Spleen (tissue), 11 donors: ENCODE measurements at regions not wholly inside any gene's neighbourhood (a gene's known extent, or its start where the extent isn't known, plus 50 kb on each side); places are given as distances from the start of the nearest gene placed in this dataset.

ENCODE experiments used
- DNase-seq: peaks from one replicate; pipeline ENCODE4 v3.0.0-alpha.2; 2020
- H3K27ac ChIP-seq, 8 donors: fragments of 200-600 bp; sonication (generic) in 7 of 8; 1 replicate in 4 of 8; 2 replicates in 4 of 8; pipeline versions ENCODE4 v1.5.0 to v1.8.0; 2016 to 2021; ENCODE audit warnings: inconsistent platforms in 4 of 8, mild to moderate bottlenecking in 4 of 8, moderate library complexity in 1 of 8
- H3K27me3 ChIP-seq, 7 donors: fragments of 200-600 bp; sonication (generic) in 6 of 7; replicated peaks in 1 of 7; 1 replicate in 4 of 7; 2 replicates in 3 of 7; pipeline versions ENCODE4 v1.5.0 to v1.8.0; 2016 to 2021; ENCODE audit warnings: inconsistent platforms in 3 of 7, mild to moderate bottlenecking in 1 of 7
- H3K36me3 ChIP-seq, 6 donors: fragments of 200-600 bp; sonication (generic) in 5 of 6; 1 replicate in 4 of 6; 2 replicates in 2 of 6; pipeline versions ENCODE4 v1.5.0 to v1.8.0; 2016 to 2021; ENCODE audit warnings: inconsistent platforms in 2 of 6
- H3K4me1 ChIP-seq, 6 donors: fragments of 200-600 bp; sonication (generic) in 5 of 6; 1 replicate in 3 of 6; 2 replicates in 3 of 6; pipeline versions ENCODE4 v1.5.0 to v1.8.0; 2016 to 2021; ENCODE audit warnings: inconsistent platforms in 3 of 6
- H3K4me3 ChIP-seq, 8 donors: fragments of 200-600 bp; sonication (generic) in 7 of 8; 1 replicate in 4 of 8; 2 replicates in 4 of 8; pipeline versions ENCODE4 v1.5.0 to v1.8.0; 2016 to 2021; ENCODE audit warnings: inconsistent platforms in 4 of 8, mild to moderate bottlenecking in 4 of 8, moderate library complexity in 2 of 8
- H3K9me3 ChIP-seq, 8 donors: fragments of 200-600 bp; sonication (generic) in 7 of 8; 1 replicate in 4 of 8; 2 replicates in 4 of 8; pipeline versions ENCODE4 v1.5.0 to v1.8.0; 2016 to 2021; ENCODE audit warnings: inconsistent platforms in 4 of 8
- POLR2A ChIP-seq, 3 donors: fragments of 450-650 bp; IDR thresholded peaks; one replicate each; pipeline ENCODE4 v1.5.1; 2017; ENCODE audit warnings: antibody characterized with exemption in 3 of 3, mild to moderate bottlenecking in 1 of 3
- POLR2AphosphoS5 ChIP-seq, 3 donors: sonication (generic); formaldehyde crosslinking; IDR thresholded peaks; one replicate each; pipeline ENCODE4 v1.5.1; 2017; ENCODE audit warnings: antibody characterized with exemption in 3 of 3
- WGBS, 5 donors: extraction: QIAGEN DNeasy Blood & Tissue Kit in 3 of 5; methylation state at CpG; one replicate each; pipeline versions ENCODE4 v1.1.5 to v1.1.7; 2013 to 2018; 5-methylcytosine and 5-hydroxymethylcytosine counted together
- intact Hi-C: fragments of 100-400 bp; cut with DNase I; formaldehyde crosslinking; loops from one replicate; pipeline ENCODE4 v1.15.0; 2023; ENCODE audit warnings: low total_unique reads
- TF ChIP-seq, protein P1 (sequence below), 11 experiments: fragments of 200-600 bp in 7 of 11; fragments of 450-650 bp in 4 of 11; sonication (generic) in 4 of 11; IDR thresholded peaks in 8 of 11; conservative IDR thresholded peaks in 3 of 11; 1 replicate in 7 of 11; 2 replicates in 4 of 11; pipeline versions ENCODE4 v1.4.0 to v1.8.0; 2016 to 2021; ENCODE audit warnings: antibody characterized with exemption in 11 of 11, inconsistent platforms in 4 of 11, mild to moderate bottlenecking in 1 of 11
- donor health status: healthy with polysubstance abuse.
- donor health status: DM: no; HTN: no; CAD: no; lungs with moderate emphysema.
- donor health status: DM: no; HTN: no; CAD: no.
- donor health status: Bipolar disorder and iron deficiency.
- donor health status: healthy.
- donor health status: DM: no; HTN: no; CAD: no.
- donor health status: DM: yes; HTN: yes; CAD: no.

DNA sequence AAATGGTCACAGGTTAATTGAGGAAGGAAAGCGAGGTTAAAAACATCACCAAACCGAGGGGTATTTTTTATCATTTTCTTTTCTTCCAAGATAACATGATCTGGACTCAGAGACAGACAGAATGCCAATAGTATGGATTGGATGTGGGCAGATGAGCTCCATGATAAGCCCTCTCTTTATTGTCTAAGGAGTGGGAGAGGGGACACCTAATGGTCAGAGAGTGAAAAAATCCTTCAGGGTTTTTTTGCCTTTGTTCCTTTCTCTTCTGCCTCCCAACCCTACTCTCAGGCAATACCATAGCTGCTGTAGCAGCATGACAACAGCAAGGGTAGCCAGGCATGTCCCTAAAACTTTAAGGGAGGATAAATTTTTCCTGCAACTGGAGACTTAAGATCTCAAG, 94.7 kb downstream of the DIRAS2 start:
- H3K36me3 ChIP-seq: no peaks in the 10 kb centered on the region
- H3K4me1 ChIP-seq: no peaks in the 10 kb centered on the region
- H3K27me3 ChIP-seq: no peaks in the 10 kb centered on the region
- no peak for DNase-seq
- TF ChIP-seq POLR2AphosphoS5 (IDR thresholded peaks at IDR 0.05) (no peak), POLR2A (IDR thresholded peaks at IDR 0.05) (no peak)
- TF ChIP-seq, protein P1, sequence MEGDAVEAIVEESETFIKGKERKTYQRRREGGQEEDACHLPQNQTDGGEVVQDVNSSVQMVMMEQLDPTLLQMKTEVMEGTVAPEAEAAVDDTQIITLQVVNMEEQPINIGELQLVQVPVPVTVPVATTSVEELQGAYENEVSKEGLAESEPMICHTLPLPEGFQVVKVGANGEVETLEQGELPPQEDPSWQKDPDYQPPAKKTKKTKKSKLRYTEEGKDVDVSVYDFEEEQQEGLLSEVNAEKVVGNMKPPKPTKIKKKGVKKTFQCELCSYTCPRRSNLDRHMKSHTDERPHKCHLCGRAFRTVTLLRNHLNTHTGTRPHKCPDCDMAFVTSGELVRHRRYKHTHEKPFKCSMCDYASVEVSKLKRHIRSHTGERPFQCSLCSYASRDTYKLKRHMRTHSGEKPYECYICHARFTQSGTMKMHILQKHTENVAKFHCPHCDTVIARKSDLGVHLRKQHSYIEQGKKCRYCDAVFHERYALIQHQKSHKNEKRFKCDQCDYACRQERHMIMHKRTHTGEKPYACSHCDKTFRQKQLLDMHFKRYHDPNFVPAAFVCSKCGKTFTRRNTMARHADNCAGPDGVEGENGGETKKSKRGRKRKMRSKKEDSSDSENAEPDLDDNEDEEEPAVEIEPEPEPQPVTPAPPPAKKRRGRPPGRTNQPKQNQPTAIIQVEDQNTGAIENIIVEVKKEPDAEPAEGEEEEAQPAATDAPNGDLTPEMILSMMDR (IDR thresholded peaks at IDR 0.05 in 8 of 11, conservative IDR thresholded peaks at IDR 0.05 in 3 of 11): no peak
- 90 to 97% (median 94%) methylated on average over 2 of the region's 2 CpGs for WGBS, 5 donors
- intact Hi-C loops: no loop called here
- no peak overlapping the region for H3K4me3 ChIP-seq
- H3K27ac ChIP-seq: no peak overlapping the region
- peaks cover 0 to 24% (median 20%) of the 10 kb centered on the region in 8 donors for H3K9me3 ChIP-seq

DNA sequence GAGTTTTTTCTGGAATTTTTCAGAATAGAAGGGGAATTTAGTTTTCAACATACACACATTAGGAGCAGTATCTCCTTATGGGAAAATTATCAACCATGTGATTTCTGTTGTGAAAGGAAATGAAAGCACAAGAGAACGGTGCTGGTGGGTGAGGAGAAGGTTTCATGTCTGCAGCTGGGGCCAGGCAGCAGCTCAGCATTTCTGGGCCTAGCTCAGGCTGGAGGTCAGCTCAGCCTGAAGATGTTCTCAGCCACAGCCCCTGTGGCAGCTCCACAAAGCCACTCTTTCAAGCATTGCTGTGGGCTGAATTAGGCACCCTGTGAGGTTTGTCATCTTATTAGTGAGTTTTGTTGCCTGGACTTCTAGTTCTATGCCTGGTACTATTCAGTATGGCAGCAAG, 90.3 kb downstream of the DIRAS2 start:
- no peaks in the 10 kb centered on the region for H3K36me3 ChIP-seq
- H3K4me1 ChIP-seq: no peaks in the 10 kb centered on the region
- H3K27me3 ChIP-seq: no peaks in the 10 kb centered on the region
- no peak overlapping the region for H3K4me3 ChIP-seq
- no peak for DNase-seq
- H3K9me3 ChIP-seq: peaks cover 0 to 24% (median 20%) of the 10 kb centered on the region in 8 donors
- no peak overlapping the region for H3K27ac ChIP-seq
- TF ChIP-seq, protein P1 (IDR thresholded peaks at IDR 0.05 in 8 of 11, conservative IDR thresholded peaks at IDR 0.05 in 3 of 11): no peak
- TF ChIP-seq POLR2AphosphoS5 (IDR thresholded peaks at IDR 0.05): no peak
- TF ChIP-seq POLR2A (IDR thresholded peaks at IDR 0.05): no peak
- intact Hi-C loops: no loop called here
- 42 to 49% (median 43%) methylated on average over 1 of the region's 1 CpG for WGBS, 5 donors

DNA sequence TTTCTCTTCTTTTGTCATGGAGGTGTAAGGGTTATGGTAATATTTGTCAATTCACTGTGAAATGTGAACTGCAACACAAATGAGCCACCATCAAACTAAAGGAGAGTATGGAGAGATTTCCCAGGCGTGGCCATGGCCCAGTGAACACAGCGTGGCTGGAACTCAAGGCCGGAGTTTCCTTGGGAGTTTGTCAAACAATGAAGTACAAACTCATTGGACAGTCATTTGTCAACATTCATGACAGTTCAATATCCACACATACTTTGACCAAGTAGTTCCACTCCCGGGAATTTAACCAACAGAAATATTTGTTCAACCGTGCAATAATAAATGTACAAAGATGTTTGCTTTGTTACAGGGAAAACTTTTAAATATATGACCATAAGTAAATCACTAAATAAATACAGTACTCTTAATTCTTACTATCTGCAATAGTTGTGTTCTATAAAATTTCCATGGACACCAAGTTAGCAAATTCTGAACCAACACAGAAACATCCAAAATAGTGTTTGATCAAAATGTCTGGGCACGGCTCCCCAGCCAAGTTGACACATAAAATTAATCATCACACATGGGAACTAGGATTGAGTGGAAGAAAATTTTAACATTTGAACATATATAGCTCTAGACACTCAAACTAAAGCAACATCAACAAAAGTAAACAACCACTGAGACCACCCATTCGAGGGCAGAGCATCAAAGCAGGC, 87.1 kb downstream of the DIRAS2 start:
- Histone ChIP-seq H3K4me1 (no peaks in the 10 kb centered on the region), H3K27me3 (no peaks in the 10 kb centered on the region), H3K27ac (no peak overlapping the region), H3K9me3 (no peaks in the 10 kb centered on the region), H3K4me3 (no peak overlapping the region), H3K36me3 (no peaks in the 10 kb centered on the region)
- intact Hi-C loops: no loop called here
- 69 to 85% (median 80%) methylated on average over 7 of the region's 7 CpGs for WGBS, 5 donors
- no peak for DNase-seq
- no peak for TF ChIP-seq POLR2AphosphoS5 (IDR thresholded peaks at IDR 0.05)

DNA sequence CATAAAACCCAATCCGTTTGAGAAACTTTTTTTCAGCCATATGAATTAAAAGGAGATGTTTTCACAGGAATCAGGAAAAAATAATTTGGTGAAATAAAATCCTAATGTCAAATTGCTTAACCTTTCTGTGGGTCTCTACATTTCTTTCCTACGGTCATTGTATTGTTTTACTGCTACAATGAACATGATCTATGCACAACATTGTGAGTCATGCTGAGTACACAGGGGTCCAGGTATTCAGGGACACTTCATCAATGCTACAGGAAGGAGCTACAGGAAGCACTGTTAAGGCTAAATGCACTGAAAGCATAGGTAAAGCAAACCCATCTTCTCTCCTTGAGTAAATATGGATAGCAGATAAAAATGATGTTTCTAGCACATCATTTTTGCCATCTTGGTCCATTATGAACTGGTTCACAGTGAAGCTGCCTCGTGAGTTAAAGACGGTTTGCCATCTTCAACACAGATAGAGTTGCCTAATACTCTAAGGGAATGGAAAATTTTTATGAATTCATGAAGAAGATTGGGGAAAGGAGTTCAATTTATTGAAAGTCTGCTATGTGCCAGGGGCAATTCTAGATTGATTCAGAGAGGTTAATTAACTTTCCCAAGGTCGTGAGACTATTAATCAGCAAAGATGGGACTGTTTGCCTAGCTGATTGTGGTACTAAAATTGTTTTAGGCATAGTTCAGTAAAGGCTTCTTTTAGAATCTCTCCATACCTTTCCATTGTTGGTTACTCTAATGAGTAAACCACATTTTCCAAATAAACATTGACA, 85.5 kb downstream of the DIRAS2 start:
- DNase-seq: no peak
- H3K9me3 ChIP-seq: no peaks in the 10 kb centered on the region
- no peak for TF ChIP-seq POLR2AphosphoS5 (IDR thresholded peaks at IDR 0.05)
- no peak for TF ChIP-seq POLR2A (IDR thresholded peaks at IDR 0.05)
- TF ChIP-seq, protein P1 (IDR thresholded peaks at IDR 0.05 in 8 of 11, conservative IDR thresholded peaks at IDR 0.05 in 3 of 11): no peak
- no peaks in the 10 kb centered on the region for H3K36me3 ChIP-seq
- no peaks in the 10 kb centered on the region for H3K4me1 ChIP-seq
- WGBS, 5 donors: 83 to 89% (median 87%) methylated on average over 5 of the region's 5 CpGs
- H3K27ac ChIP-seq: no peak overlapping the region
- H3K4me3 ChIP-seq: no peak overlapping the region
- no peaks in the 10 kb centered on the region for H3K27me3 ChIP-seq
- intact Hi-C loops: no loop called here
